ENCODE measurements at regions not wholly inside any gene's neighbourhood (a gene's known extent, or its start where the extent isn't known, plus 50 kb on each side); places are given as distances from the start of the nearest gene placed in this dataset.

DNA sequence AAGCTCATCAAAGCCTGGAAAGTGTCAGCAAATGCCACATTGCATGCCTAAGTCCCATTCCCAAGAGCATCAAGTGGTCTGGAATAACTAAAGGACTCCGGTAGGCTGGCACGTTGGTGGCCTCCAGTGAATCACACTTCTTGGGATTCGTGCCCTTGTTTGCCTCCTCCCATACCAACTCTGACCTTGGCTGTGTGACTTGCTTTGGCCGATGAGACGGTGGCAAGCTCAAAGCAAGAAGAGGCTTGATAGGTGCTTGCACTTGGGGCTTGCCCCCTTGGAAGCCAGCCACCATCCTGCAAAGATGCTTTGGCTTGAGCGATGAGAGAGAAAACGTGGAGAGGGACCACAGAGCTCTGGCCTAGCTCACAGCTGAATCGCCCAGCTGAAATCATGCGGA lies 313.1 kb upstream of the ZFHX3 start:
- Histone ChIP-seq H3K4me3 (no peak overlapping the region), H3K36me3 (no peaks in the 10 kb centered on the region), H3K27ac (no peak overlapping the region), H3K27me3 (no peaks in the 10 kb centered on the region), H3K9me3 (no peaks in the 10 kb centered on the region), H3K4me1 (no peaks in the 10 kb centered on the region)
- TF ChIP-seq POLR2A (IDR thresholded peaks at IDR 0.05) = no peak
- TF ChIP-seq, protein P1, sequence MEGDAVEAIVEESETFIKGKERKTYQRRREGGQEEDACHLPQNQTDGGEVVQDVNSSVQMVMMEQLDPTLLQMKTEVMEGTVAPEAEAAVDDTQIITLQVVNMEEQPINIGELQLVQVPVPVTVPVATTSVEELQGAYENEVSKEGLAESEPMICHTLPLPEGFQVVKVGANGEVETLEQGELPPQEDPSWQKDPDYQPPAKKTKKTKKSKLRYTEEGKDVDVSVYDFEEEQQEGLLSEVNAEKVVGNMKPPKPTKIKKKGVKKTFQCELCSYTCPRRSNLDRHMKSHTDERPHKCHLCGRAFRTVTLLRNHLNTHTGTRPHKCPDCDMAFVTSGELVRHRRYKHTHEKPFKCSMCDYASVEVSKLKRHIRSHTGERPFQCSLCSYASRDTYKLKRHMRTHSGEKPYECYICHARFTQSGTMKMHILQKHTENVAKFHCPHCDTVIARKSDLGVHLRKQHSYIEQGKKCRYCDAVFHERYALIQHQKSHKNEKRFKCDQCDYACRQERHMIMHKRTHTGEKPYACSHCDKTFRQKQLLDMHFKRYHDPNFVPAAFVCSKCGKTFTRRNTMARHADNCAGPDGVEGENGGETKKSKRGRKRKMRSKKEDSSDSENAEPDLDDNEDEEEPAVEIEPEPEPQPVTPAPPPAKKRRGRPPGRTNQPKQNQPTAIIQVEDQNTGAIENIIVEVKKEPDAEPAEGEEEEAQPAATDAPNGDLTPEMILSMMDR (IDR thresholded peaks at IDR 0.05) = no peak
- TF ChIP-seq POLR2AphosphoS5 (IDR thresholded peaks at IDR 0.05) = no peak
- no peak for TF ChIP-seq EP300 (IDR thresholded peaks at IDR 0.05)
- WGBS, 2 donors = 89 to 91% methylated on average over 7 to 9 of the region's 9 CpGs
- ATAC-seq (ENCODE audit: low FRiP score in 2 of 2) = no peak
- DNase-seq = no peak

DNA sequence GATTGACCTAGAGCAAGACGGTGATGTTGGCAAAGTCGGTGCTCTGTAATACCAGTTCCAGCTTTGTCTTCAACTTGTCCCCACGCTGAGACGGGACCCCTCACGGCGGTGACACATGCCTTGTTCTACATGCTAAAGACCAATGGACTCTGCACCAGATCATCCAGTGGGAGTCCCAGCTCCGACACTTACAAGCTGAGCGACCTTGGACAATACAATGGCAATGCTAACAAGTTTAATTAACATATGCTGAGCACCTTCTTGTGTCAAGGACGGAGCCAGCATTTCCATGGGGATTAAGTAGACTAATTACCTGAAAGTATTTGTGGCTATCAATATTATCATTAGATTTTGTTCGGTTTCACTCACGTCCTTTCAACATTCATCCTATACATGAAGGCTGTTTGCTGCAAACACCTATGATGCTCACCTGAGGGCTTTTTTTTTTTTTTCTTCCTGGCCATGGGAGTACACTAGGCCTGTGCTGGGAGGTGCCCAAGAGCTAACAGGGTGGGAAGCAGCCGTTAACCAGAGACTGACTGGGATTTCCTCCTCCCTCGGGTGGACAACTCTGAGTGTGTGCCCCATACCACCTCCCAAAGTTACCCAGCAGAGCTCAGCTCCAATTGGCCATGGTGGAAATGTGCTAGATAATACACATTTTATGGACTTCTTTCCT lies 308.6 kb upstream of the ZFHX3 start:
- 84 to 91% methylated on average over 13 of the region's 13 CpGs for WGBS, 2 donors
- no peak for DNase-seq
- no peak overlapping the region for H3K27ac ChIP-seq
- H3K36me3 ChIP-seq = no peaks in the 10 kb centered on the region
- no peak for TF ChIP-seq POLR2AphosphoS5 (IDR thresholded peaks at IDR 0.05)
- no peak for TF ChIP-seq POLR2A (IDR thresholded peaks at IDR 0.05)
- H3K4me1 ChIP-seq = no peaks in the 10 kb centered on the region
- no peak for ATAC-seq (ENCODE audit: low FRiP score in 2 of 2)
- H3K9me3 ChIP-seq = no peaks in the 10 kb centered on the region
- no peaks in the 10 kb centered on the region for H3K27me3 ChIP-seq
- no peak overlapping the region for H3K4me3 ChIP-seq

DNA sequence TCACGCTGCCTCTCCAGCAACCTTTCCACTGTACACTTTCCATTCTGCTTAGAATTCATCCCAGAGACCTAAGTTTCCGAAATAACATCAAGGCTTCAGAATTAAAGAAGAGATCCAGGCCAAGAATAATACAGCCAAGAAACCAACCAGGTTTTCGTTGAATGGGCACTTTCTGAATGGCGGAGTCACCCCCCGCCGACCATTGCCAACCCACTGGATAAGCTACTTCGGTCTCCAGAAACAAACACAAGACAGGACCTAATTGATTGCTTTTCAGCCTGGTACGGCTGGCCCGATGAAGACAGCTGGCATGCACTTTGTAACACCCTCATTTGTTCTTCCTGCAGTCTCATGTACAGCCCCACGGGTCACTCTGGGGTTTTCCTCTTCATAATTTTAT lies 308.1 kb upstream of the ZFHX3 start:
- no peaks in the 10 kb centered on the region for H3K9me3 ChIP-seq
- H3K36me3 ChIP-seq = no peaks in the 10 kb centered on the region
- H3K4me1 ChIP-seq = no peaks in the 10 kb centered on the region
- no peak overlapping the region for H3K4me3 ChIP-seq
- TF ChIP-seq POLR2AphosphoS5 (IDR thresholded peaks at IDR 0.05) (no peak), EP300 (IDR thresholded peaks at IDR 0.05) (no peak), POLR2A (IDR thresholded peaks at IDR 0.05) (no peak)
- TF ChIP-seq, protein P1 (IDR thresholded peaks at IDR 0.05) = no peak
- H3K27me3 ChIP-seq = no peaks in the 10 kb centered on the region
- DNase-seq (no peak), ATAC-seq (ENCODE audit: low FRiP score in 2 of 2) (no peak)
- H3K27ac ChIP-seq = no peak overlapping the region
- 86 to 87% methylated on average over 10 of the region's 10 CpGs for WGBS, 2 donors

DNA sequence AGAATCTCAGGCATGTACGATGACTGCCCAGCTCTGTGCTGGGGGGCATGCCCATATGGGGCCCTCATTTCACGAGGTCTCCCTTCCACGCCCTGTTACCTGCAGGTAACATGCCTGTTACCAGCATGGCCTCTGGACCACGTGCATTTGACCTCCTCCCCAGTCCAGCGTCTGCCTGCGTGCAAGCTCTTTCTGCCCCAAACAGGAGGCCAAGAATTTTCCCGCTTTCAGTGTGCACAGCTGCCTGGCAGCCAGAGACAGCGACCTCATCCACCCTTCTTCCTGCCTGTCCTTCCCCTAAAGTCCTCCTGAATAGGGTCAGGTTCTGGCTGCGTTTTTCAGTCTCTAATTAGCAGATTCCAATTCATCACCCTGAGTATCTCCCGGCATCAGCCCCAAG lies 306.5 kb upstream of the ZFHX3 start:
- no peaks in the 10 kb centered on the region for H3K4me1 ChIP-seq
- no peak overlapping the region for H3K4me3 ChIP-seq
- DNase-seq = no peak
- no peak overlapping the region for H3K27ac ChIP-seq
- 47 to 59% methylated on average over 9 to 10 of the region's 10 CpGs for WGBS, 2 donors
- H3K27me3 ChIP-seq = no peaks in the 10 kb centered on the region
- TF ChIP-seq POLR2AphosphoS5 (IDR thresholded peaks at IDR 0.05) (no peak), POLR2A (IDR thresholded peaks at IDR 0.05) (no peak), EP300 (IDR thresholded peaks at IDR 0.05) (no peak)
- TF ChIP-seq, protein P1 (IDR thresholded peaks at IDR 0.05) = no peak
- H3K9me3 ChIP-seq = no peaks in the 10 kb centered on the region
- H3K36me3 ChIP-seq = no peaks in the 10 kb centered on the region
- ATAC-seq (ENCODE audit: low FRiP score in 2 of 2) = no peak

DNA sequence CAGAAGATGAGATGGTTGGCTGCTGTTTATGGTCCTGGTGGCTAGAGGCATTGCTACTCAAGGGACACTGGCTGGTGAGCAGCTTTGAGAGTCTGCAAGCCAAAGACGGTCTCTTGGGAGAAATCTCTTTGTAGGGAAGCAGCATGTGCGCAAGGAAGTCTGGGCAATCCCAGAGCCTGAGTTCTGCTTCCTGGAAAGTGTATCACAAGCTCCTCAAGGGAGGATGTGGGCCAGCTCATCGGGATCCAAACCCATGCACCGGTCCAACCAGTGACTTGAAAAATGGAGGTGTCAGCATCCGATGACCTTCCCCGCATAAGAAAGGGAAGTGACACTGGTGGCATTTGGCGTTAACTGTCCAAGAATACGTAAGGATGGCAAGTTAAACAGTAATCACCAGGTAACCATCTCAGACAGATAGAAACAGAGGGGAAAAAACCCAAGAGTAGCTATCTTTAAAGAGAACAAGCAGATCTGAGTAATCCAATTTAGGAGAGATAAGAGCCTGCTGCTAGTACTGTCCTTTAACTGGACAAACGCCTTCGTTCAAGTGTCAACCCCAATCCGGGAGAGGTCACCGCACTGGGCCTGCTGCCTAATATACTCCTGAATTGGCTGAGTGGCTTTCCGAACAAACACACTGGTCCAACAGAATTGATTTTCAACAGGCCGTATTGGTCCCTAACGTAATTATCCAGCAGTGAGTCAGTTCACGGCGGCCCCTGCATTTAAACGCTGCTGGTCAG lies 303.0 kb upstream of the ZFHX3 start:
- DNase-seq (no peak), ATAC-seq (ENCODE audit: low FRiP score in 2 of 2) (no peak)
- Histone ChIP-seq H3K4me1 (no peaks in the 10 kb centered on the region), H3K27ac (no peak overlapping the region), H3K36me3 (no peaks in the 10 kb centered on the region), H3K9me3 (no peaks in the 10 kb centered on the region), H3K27me3 (no peaks in the 10 kb centered on the region), H3K4me3 (no peak overlapping the region)
- WGBS, 2 donors = 79 to 89% methylated on average over 18 of the region's 18 CpGs
- TF ChIP-seq, protein P1 (IDR thresholded peaks at IDR 0.05) = no peak
- no peak for TF ChIP-seq POLR2AphosphoS5 (IDR thresholded peaks at IDR 0.05)
- TF ChIP-seq POLR2A (IDR thresholded peaks at IDR 0.05) = no peak
- no peak for TF ChIP-seq EP300 (IDR thresholded peaks at IDR 0.05)

All from upper lobe of left lung (tissue), 6 donors.